Choroid plexus epithelial cell (primary cell): ENCODE measurements at regions not wholly inside any gene's neighbourhood (a gene's known extent, or its start where the extent isn't known, plus 50 kb on each side); places are given as distances from the start of the nearest gene placed in this dataset.
A peak's percentile ranks its signal among the peaks of the same experiment; 100 is the strongest.
"Not testable (repeated sequence)": the region's sequence is repeated elsewhere in the genome, so short reads cannot be mapped to it uniquely, and the experiment has no call there.

Experiments used
- DNase-seq: peaks from one replicate; pipeline ENCODE4 v3.0.0-alpha.2; 2010; ENCODE audit warnings: low read depth
- H3K4me3 ChIP-seq: 2 replicates; pipeline ENCODE4 v1.5.1; 2011; ENCODE audit warnings: low read depth, mild to moderate bottlenecking, control low read depth, low read length, moderate library complexity
- CTCF ChIP-seq: conservative IDR thresholded peaks from 2 replicates; pipeline ENCODE4 v1.5.1; 2011; ENCODE audit warnings: low read depth, mild to moderate bottlenecking, control low read depth, inconsistent platforms, low read length, moderate library complexity

GRCh38 chr7:142626420-142627035 is 122.7 kb upstream of the PRSS1 start:
- DNase-seq: peak; percentile 58

GRCh38 chr7:142625216-142625615 is 124.1 kb upstream of the PRSS1 start:
- not testable (repeated sequence) for DNase-seq, H3K4me3 ChIP-seq

More at GRCh38 chr7:142626420-142627035, 122.7 kb upstream of the PRSS1 start:
- peak; percentile 73 for TF ChIP-seq CTCF
- no peak overlapping the region for H3K4me3 ChIP-seq

DNA sequence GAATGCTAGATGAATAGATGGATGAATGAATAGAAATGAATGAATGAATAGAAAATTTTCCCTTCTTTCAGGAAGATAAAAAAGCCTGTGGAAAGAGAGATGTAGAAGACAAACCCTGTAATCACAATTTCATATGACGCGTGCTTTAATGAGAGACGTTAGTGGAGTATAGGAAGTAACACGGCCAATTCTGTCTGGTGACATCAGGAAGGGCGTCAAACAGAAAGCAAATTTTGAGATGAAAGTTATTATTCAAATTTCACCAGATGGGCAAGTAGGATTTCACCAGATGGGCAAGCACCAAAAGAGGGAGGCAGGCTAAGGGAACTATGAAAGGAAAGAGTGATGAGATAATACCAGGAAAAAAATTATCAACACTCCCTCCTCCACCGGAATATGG is 128.9 kb upstream of the PRSS1 start:
- TF ChIP-seq CTCF: no peak
- H3K4me3 ChIP-seq: no peak overlapping the region
- no peak for DNase-seq

DNA sequence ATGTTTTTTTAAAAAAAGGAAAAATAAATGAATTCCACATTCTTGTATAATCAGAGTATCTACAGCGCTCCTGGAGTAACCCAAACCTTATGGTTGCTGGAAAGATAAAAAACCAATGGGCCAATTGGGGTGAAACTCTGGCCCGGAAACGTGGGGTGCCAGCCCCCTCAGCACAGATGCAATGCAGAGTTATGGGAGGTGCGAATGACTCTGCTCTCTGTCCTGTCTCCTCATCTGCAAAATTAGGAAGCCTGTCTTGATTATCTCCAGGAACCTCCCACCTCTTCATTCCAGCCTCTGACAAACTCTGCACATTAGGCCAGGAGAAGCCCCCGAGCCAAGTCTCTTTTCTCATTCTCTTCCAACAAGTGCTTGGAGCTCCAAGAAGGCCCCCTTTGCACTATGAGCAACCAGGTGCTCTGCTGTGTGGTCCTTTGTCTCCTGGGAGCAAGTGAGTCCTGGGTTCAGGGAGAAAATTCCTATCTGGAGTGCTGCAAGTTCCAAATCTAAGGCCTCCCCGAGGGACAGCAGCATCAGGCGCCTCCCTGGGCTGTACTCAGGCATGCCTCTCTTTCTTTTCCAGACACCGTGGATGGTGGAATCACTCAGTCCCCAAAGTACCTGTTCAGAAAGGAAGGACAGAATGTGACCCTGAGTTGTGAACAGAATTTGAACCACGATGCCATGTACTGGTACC is 130.5 kb upstream of the PRSS1 start:
- DNase-seq: no peak
- no peak overlapping the region for H3K4me3 ChIP-seq
- TF ChIP-seq CTCF: no peak

GRCh38 chr7:142616842-142617241 is 132.4 kb upstream of the PRSS1 start:
- DNase-seq: no peak
- TF ChIP-seq CTCF: no peak
- no peak overlapping the region for H3K4me3 ChIP-seq

GRCh38 chr7:142616121-142616643 is 133.1 kb upstream of the PRSS1 start:
- no peak for TF ChIP-seq CTCF
- no peak for DNase-seq
- H3K4me3 ChIP-seq: no peak overlapping the region

DNA sequence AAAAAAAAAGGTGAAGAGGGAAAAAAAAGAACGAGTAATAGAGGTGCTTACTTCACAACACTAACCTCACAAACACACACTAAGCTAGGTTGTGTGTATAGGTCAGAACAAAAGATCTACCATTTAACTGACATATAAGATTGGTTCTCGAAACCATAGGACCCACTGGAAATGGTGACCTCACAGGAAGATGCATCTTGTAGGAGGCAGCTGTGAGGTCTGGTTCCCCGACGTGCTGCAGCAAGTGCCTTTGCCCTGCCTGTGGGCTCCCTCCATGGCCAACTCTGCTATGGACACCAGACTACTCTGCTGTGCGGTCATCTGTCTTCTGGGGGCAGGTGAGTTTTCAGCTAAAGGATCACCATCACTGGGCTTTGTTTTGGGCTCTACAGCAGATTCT is 133.8 kb upstream of the PRSS1 start:
- DNase-seq: no peak
- no peak for TF ChIP-seq CTCF
- no peak overlapping the region for H3K4me3 ChIP-seq
